ENCODE measurements at regions not wholly inside any gene's neighbourhood (a gene's known extent, or its start where the extent isn't known, plus 50 kb on each side); places are given as distances from the start of the nearest gene placed in this dataset.

GRCh38 chr13:72146816-72147215 is 279.8 kb upstream of the DACH1 start:
- TF ChIP-seq CTCF (IDR thresholded peaks at IDR 0.05 in 2 of 3, conservative IDR thresholded peaks at IDR 0.05 in 1 of 3; ENCODE audit: control insufficient read depth in 2 of 3, extremely low read depth in 1 of 3, insufficient read depth in 1 of 3, low read depth in 3 of 3, low read length in 3 of 3) = no peak
- TF ChIP-seq, protein P1, sequence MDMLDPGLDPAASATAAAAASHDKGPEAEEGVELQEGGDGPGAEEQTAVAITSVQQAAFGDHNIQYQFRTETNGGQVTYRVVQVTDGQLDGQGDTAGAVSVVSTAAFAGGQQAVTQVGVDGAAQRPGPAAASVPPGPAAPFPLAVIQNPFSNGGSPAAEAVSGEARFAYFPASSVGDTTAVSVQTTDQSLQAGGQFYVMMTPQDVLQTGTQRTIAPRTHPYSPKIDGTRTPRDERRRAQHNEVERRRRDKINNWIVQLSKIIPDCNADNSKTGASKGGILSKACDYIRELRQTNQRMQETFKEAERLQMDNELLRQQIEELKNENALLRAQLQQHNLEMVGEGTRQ (IDR thresholded peaks at IDR 0.05; ENCODE audit: borderline replicate concordance, low read depth, low read length) = no peak
